Muscle of leg (tissue), 3 donors: ENCODE measurements at regions not wholly inside any gene's neighbourhood (a gene's known extent, or its start where the extent isn't known, plus 50 kb on each side); places are given as distances from the start of the nearest gene placed in this dataset.
A peak's percentile ranks its signal among the peaks of the same experiment; 100 is the strongest.

Experiments used
- DNase-seq: peaks from one replicate; pipeline ENCODE4 v3.0.0; 2013
- H3K27ac ChIP-seq: one replicate; pipeline ENCODE4 v1.5.1; 2013; ENCODE audit warnings: mild to moderate bottlenecking, low read length, control low read depth
- H3K27me3 ChIP-seq: one replicate; pipeline ENCODE4 v1.6.1; 2013; ENCODE audit warnings: low read length; ENCODE audit not compliant: control insufficient read depth, insufficient read depth
- H3K36me3 ChIP-seq: one replicate; pipeline ENCODE4 v1.6.1; 2013; ENCODE audit warnings: low read length; ENCODE audit not compliant: control insufficient read depth, insufficient read depth
- H3K4me1 ChIP-seq: one replicate; pipeline ENCODE4 v1.6.1; 2013; ENCODE audit warnings: low read length; ENCODE audit not compliant: control insufficient read depth, insufficient read depth
- H3K4me3 ChIP-seq: one replicate; pipeline ENCODE4 v1.5.1; 2013; ENCODE audit warnings: low read length, control low read depth
- H3K9me3 ChIP-seq: replicated peaks from 2 replicates; pipeline ENCODE4 v1.6.1; 2013; ENCODE audit warnings: low read depth, low read length; ENCODE audit not compliant: control insufficient read depth
- WGBS: methylation state at CpG from one replicate; pipeline ENCODE4 v1.1.5; 2013; ENCODE audit warnings: missing lambda C conversion rate; ENCODE audit not compliant: insufficient coverage; 5-methylcytosine and 5-hydroxymethylcytosine counted together

DNA sequence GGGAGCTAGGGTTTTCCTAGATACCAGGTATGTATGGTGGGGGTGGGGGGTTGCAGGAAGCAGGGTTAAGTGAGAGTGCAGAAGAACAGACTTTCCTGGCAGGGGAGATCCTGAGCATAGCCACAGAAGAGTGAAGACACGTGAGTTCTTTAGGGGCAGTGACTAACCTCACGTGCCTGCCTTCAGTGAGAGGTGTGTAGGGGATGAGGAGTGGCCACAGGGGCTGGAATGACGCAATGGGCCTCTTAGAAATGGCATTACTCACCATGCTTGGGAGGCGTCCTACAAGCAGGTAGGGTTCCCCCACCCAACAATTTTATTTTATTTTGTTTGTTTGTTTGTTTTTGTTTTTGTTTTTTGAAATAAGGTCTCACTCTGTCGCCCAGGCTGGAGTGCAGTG, 698.6 kb upstream of the NRP1 start:
- Histone ChIP-seq H3K27ac (no peak overlapping the region), H3K27me3 (no peaks in the 10 kb centered on the region), H3K4me3 (no peak overlapping the region), H3K4me1 (peaks cover 10% of the 10 kb centered on the region), H3K36me3 (no peaks in the 10 kb centered on the region), H3K9me3 (no peaks in the 10 kb centered on the region)
- DNase-seq, result no peak
- 80% methylated on average over 3 of the region's 5 CpGs for WGBS

DNA sequence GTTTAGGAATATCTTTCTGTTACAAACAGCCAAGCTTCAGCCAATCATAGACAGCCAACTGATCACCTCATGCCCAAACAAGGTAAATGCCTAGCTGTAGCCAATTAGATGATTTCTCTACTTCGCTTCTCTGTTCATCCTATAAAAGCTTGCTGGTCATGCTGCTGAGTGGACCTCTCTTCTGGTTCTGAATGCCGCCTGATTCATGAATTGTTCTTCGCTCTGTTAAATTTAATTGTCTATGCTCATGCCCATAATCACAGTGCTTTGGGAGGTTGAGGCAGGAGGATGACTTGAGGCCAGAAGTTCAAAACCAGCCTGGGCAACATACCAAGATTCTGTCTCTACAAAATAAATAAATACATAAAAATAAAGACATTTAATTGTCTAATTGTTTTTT, 698.1 kb upstream of the NRP1 start:
- Histone ChIP-seq H3K36me3 (no peaks in the 10 kb centered on the region), H3K27ac (no peak overlapping the region), H3K4me1 (peaks cover 10% of the 10 kb centered on the region), H3K4me3 (no peak overlapping the region), H3K9me3 (no peaks in the 10 kb centered on the region), H3K27me3 (no peaks in the 10 kb centered on the region)
- WGBS, result no CpG with 5 or more reads among the region's 3 CpGs
- DNase-seq, result no peak

DNA sequence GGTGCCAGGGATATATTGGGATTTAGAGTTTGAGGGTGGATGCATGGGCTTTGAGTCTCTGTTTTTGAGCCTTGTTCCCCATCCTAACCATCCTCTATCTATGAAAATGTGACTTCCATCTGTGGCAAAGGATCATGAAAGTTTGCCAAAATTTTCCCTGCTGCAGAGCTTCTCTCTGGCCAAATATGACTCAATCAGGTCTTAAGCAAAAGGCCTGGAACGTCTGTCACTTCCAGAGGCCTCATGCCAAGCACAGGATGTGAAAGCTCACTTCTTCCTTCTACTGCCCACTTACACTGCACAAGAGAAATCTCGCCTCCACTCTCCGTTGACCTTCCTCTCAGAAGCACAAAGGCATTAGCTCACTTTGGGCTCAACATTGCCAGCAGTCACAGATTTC, 696.9 kb upstream of the NRP1 start:
- Histone ChIP-seq H3K9me3 (no peaks in the 10 kb centered on the region), H3K4me1 (peaks cover 10% of the 10 kb centered on the region), H3K27ac (no peak overlapping the region), H3K27me3 (no peaks in the 10 kb centered on the region), H3K36me3 (no peaks in the 10 kb centered on the region), H3K4me3 (no peak overlapping the region)
- peak; percentile 88 for DNase-seq
- 20% methylated on average over 2 of the region's 3 CpGs for WGBS

DNA sequence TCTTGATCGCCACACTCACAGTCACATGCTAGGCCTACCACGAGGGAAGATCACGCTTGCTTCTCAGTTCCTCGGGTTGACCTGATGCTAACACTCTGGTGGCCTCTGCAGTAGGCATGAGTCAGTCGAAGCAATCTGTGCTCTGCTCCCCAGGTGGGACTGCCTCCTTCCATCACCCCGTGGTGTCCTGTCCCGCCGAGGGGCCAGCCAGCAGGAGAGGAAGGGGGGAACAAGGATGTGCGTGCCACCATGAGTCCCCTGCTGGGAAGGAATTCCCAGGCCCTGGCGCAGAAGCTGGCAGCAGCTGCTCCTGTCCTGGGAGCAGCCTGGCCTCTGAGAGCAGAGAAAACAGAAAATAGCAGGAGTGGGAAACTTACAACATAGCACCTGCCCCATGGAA, 695.0 kb upstream of the NRP1 start:
- Histone ChIP-seq H3K27me3 (no peaks in the 10 kb centered on the region), H3K9me3 (no peaks in the 10 kb centered on the region), H3K4me3 (no peak overlapping the region), H3K27ac (no peak overlapping the region), H3K36me3 (no peaks in the 10 kb centered on the region), H3K4me1 (peaks cover 14% of the 10 kb centered on the region)
- WGBS, result 87% methylated on average over 9 of the region's 10 CpGs
- no peak for DNase-seq

DNA sequence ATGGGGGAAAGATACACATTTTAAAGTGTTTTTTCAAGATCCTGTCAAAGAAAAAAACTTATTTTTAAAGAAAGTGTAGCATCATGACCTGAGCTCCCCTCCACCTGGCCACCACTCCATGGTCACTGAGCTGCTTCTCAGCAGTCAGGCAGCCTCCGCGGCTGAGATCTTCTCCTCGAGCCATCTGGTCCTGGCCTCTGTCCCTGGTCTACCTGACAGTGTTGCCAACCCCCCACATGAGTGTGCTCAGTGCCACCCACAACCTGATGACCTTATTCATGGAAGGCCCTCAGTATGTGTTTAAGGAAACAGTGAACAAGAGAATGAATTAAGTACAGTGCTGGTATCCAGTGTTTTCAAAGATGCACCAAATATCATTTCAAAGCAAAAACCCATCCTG, 694.5 kb upstream of the NRP1 start:
- Histone ChIP-seq H3K4me1 (peaks cover 14% of the 10 kb centered on the region), H3K4me3 (no peak overlapping the region), H3K27me3 (no peaks in the 10 kb centered on the region), H3K9me3 (no peaks in the 10 kb centered on the region), H3K36me3 (no peaks in the 10 kb centered on the region), H3K27ac (no peak overlapping the region)
- DNase-seq, result no peak
- no CpG with 5 or more reads among the region's 3 CpGs for WGBS

DNA sequence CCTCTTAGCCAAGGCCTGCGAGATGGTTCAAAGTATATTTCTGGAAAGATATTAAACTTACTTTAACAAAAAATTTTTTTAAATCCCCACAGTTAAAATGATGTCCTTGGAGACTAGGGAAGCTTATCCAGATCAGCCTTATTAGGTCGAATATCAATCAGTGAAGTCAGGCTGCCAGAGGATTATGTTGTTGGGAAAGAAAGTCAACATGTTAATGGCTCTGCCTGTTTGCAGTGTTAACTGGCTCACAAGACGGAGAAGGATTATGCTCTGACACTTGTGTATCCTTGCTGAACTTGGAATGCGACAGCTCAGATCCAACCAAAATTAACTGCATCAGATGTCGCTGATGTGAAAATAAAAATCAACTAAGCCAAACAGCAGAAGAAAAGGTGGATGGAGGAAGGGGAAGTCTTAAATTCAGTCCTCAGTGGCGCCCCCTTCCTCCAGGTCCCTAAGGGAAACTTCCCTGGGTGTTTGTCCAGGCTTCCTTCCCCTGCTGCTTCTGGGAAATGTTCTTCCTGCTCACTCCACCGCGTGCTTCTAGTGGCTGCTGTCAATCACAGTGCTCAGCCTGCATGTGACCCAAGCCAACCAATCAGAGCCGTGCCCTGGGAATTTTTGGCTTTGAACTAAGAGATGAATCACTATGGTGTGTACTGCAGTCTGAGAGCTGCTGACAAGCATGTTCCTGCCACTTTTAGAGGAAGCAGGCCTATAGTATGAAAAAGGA, 690.4 kb upstream of the NRP1 start:
- Histone ChIP-seq H3K27ac (no peak overlapping the region), H3K36me3 (no peaks in the 10 kb centered on the region), H3K4me1 (peaks cover 5% of the 10 kb centered on the region), H3K4me3 (no peak overlapping the region), H3K9me3 (no peaks in the 10 kb centered on the region), H3K27me3 (no peaks in the 10 kb centered on the region)
- DNase-seq, result peak; percentile 46
- 44% methylated on average over 3 of the region's 9 CpGs for WGBS

DNA sequence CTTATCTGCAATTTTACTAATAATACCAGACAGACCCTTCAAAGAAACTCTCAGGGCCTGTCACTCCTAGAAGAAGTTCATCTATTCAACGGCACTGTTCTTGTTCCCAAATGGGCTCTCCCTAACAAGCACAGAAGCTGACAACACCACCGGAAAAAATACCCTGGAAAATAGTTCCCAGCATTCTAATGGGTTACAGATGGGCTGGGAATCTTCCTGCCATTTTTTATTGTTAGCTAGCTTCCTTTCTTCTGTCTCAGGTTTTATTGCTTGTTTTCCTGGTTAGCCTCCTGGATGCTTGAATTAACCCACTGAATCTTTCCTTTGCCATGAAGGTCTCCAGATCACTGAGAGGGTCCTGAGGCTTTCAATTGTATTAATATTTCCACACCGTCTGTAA, 689.8 kb upstream of the NRP1 start:
- H3K36me3 ChIP-seq, result no peaks in the 10 kb centered on the region
- peak; percentile 61 for DNase-seq

DNA sequence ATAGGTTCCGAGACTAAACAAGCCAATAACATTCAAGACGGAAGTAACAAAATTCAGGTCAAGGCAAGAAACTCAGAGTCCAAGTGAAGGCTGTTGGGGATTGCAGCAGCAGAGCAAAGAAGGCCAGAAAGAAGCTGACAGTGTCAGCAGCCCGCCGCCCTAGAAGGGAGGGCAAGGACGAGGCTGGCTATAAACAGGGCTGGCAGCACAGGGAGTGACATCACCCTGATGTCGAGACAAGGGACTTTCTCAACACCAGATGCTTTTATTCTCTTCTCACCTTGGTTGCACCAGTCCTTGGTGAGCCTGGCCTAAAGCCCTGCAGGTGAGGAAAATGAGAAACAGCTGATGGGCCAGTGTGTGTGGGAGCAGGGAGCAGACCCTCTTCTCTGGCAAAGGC, 687.7 kb upstream of the NRP1 start:
- Histone ChIP-seq H3K36me3 (no peaks in the 10 kb centered on the region), H3K27ac (no peak overlapping the region), H3K4me3 (no peak overlapping the region), H3K27me3 (no peaks in the 10 kb centered on the region), H3K9me3 (no peaks in the 10 kb centered on the region), H3K4me1 (peaks cover 5% of the 10 kb centered on the region)
- no peak for DNase-seq
- 83% methylated on average over 1 of the region's 6 CpGs for WGBS

More for the DNA sequence above, 689.8 kb upstream of the NRP1 start:
- H3K4me1 ChIP-seq, result peaks cover 5% of the 10 kb centered on the region
- H3K9me3 ChIP-seq, result no peaks in the 10 kb centered on the region
- H3K27me3 ChIP-seq, result no peaks in the 10 kb centered on the region
- no CpG with 5 or more reads among the region's 3 CpGs for WGBS
- no peak overlapping the region for H3K4me3 ChIP-seq
- no peak overlapping the region for H3K27ac ChIP-seq

DNA sequence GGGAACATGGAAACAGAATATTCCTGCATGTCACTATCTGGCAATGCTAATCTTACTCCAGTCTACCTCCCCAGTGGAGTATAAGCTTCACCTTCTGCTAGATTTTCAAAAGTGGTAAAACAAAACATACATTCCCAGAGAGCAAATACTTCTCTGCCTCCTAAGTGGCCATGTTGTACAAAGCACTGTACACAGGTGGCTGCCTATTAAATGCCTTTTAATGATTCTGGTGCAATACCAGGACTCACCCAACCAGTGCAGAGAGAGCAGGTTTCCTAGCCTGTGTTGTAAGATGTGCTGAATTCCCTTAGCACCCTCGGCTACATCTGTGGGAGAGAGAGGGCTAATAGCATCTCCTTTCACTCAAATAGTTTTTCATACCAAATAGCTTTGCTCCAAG, 684.3 kb upstream of the NRP1 start:
- DNase-seq, result no peak
- Histone ChIP-seq H3K9me3 (no peaks in the 10 kb centered on the region), H3K27me3 (no peaks in the 10 kb centered on the region), H3K27ac (no peak overlapping the region), H3K4me1 (no peaks in the 10 kb centered on the region), H3K4me3 (no peak overlapping the region), H3K36me3 (no peaks in the 10 kb centered on the region)
- WGBS, result no CpG with 5 or more reads among the region's 1 CpG

DNA sequence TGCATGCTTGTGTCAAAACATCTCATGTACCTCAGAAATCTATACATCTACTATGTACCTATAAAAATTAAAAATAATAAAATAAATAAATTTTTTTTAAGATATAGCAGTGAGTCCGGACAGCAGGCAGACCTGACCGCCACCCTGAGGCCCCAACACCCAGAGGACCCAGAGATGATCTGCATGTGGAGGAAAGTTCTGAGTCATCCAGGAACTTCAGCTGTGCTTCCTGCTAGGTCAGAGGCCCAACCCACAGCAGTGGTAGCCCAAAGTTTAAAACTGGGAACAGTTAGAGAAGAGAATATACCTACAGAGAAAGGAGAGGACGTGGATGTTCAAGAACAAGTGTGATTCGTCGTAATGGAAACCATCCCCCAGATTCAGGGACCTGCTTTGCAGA, 683.7 kb upstream of the NRP1 start:
- 96% methylated on average over 3 of the region's 5 CpGs for WGBS
- DNase-seq, result no peak
- Histone ChIP-seq H3K27ac (no peak overlapping the region), H3K27me3 (no peaks in the 10 kb centered on the region), H3K4me1 (no peaks in the 10 kb centered on the region), H3K9me3 (no peaks in the 10 kb centered on the region), H3K36me3 (no peaks in the 10 kb centered on the region), H3K4me3 (no peak overlapping the region)

DNA sequence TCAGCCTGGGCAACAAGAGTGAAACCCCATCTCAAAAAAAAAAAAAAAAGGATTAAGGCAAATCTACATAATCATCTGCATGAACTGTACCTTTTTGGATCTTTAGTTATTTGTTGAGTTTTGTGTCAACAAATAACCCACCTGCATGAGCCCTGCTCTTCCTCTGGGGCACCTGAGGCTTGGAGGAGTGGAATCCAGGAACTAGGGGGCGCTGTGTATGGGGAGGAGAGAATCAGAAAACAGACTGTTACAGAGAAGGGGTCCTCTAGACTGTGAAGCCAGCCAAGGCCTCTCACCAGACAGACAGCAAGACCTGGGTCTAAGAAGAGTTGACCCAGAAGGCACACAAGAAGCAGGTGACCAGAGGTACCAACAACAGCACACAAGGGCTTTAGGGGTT, 682.8 kb upstream of the NRP1 start:
- no peak for DNase-seq
- Histone ChIP-seq H3K9me3 (no peaks in the 10 kb centered on the region), H3K4me3 (no peak overlapping the region), H3K4me1 (no peaks in the 10 kb centered on the region), H3K27ac (no peak overlapping the region), H3K36me3 (no peaks in the 10 kb centered on the region), H3K27me3 (no peaks in the 10 kb centered on the region)
- 60% methylated on average over 1 of the region's 1 CpG for WGBS
